DMS53 (cell line): ENCODE measurements at regions not wholly inside any gene's neighbourhood (a gene's known extent, or its start where the extent isn't known, plus 50 kb on each side); places are given as distances from the start of the nearest gene placed in this dataset.
"Not testable (repeated sequence)": the region's sequence is repeated elsewhere in the genome, so short reads cannot be mapped to it uniquely, and the experiment has no call there.

Experiments used
- DNase-seq: peaks from one replicate; lab custom pipeline; 2025; lab: John Stamatoyannopoulos, UW

DNA sequence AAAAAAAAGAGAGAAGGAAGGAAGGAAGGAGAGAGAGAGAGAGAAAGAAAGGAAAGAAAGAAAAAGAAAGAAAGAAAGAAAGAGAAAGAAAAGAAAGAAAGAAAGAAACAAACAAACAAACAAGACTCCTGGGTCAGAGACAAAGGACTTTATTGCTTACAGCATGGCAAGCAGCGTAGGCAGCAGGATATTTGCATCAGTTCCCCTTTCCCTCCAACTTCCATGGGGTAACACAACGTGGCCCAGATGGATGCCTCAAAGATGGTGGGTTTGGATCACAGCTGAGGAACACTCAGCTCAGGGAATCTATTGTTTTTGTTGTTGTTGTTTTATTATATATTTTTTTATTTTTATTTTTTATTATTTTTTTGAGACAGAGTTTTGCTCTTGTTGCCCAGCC is 128.5 kb upstream of the VKORC1L1 start:
- DNase-seq: no peak

- peak; percentile 48 for DNase-seq
Measured at GRCh38 chr7:65746398-65746669, 126.5 kb upstream of the VKORC1L1 start.

DNA sequence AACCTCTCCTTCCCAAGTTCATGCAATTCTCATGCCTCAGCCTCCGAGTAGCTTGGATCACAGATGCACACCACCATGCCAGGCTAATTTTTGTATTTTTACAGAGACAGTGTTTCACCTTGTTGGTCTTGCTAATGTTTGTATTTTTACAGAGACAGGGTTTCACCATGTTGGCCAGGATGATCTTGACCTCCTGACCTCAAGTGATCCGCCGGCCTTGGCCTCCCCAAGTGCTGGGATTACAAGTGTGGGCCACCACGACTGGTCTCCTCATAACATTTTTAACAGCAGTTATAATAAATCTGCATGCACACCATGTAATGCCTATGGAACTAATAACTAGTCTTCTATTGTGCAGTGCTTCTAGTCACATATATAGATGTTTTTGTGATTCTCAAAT is 123.8 kb upstream of the VKORC1L1 start:
- DNase-seq: no peak

GRCh38 chr7:65749518-65749917 is 123.4 kb upstream of the VKORC1L1 start:
- DNase-seq: no peak

DNA sequence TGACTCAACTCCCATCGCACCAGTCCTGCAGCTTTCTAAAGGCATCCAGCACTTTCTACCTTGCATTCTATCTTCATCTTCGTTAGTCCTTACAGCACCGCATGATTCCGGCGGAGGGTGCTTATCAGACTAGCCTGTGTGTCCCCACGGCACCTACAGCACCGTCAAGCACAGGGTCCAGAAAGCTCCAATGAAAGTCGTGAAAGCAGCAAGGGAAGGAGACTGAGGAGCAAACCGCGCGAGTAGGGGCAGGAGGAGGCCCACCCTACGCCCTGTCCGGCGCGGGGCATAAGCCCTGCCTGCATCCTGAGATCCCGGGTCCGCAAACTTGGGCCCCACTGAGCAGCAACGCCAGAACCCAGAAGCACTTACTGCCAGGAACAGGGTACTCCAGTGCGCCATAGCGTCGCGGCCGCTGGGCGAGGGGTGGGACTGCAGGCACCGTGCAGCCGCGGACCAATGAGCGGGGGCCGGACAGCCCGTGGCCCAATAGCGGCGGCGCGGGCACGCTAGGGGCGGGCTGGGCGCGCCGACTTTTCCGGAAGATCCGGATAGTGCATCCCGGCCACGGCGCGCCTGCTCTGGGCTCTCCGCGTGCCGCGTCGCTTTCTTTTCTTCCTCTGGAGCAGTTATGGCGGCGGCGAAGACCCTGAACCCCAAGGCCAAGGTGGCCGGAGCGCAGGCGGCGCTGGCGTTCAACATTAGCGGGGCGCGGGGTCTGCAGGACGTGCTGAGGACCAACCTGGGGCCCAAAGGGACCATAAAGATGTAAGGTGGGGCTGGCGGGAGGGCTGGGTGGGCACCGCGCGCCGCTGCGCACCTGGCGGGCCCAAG is 122.1 kb upstream of the VKORC1L1 start:
- peak; percentile 98 for DNase-seq

DNA sequence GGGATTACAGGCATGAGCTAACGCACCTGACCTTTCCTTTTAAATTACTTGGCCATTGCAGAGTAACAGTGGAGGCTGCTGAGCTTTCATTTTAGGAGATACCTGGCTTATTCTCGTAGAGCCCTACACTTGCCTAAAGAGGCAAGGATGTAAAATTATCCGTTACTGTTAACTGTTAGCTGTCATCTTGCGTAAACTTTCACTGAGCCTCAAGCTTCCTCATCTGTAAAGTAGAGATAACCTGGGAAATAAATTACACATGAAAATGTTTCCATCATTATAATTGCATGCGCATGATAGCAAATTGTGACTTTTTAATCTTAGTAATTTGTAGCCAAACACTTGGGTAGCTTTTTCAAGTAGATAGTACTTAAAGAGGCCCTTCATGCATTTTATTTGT is 118.8 kb upstream of the VKORC1L1 start:
- not testable (repeated sequence) for DNase-seq

DNA sequence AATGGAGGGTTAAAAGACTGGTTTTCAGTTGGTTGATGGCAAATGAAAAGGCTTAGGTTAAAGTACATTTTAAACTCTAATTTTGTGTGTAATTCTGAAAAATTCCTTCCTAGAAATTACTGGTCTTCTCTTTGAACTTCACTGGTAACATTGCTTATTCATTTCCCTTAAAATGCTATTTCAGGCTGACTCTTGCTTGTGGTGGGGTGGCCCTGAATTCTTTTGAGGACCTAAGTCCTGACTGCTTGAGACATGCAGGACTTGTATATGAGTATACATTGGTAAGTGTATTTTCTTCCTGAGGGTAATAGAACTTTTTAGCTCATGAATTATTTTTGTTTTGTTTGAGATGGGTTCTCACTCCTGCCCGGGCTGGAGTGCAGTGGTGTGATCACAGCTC is 113.9 kb upstream of the VKORC1L1 start:
- not testable (repeated sequence) for DNase-seq

DNA sequence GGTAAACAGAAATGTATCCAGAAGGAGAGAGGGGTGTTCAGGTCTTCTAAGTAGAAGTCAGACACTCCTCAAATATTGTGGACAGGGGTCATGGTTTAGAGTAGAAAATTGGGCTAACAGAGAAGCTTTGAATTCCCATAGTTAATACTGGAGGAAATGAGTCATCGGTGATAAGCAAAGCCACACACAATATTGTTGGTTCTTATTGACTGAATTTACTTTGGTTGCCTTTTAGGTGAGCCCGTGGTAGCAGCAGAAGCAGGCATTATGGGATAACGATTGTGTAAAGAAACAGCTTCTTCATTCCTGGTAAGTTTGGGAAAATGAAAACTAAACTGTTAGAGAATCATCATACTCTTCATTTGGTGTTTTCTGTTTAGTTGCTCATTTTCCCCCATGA is 110.2 kb upstream of the VKORC1L1 start:
- DNase-seq: peak; percentile 50

- peak; percentile 27 for DNase-seq
Measured at GRCh38 chr7:65763114-65763513, 109.8 kb upstream of the VKORC1L1 start.

DNA sequence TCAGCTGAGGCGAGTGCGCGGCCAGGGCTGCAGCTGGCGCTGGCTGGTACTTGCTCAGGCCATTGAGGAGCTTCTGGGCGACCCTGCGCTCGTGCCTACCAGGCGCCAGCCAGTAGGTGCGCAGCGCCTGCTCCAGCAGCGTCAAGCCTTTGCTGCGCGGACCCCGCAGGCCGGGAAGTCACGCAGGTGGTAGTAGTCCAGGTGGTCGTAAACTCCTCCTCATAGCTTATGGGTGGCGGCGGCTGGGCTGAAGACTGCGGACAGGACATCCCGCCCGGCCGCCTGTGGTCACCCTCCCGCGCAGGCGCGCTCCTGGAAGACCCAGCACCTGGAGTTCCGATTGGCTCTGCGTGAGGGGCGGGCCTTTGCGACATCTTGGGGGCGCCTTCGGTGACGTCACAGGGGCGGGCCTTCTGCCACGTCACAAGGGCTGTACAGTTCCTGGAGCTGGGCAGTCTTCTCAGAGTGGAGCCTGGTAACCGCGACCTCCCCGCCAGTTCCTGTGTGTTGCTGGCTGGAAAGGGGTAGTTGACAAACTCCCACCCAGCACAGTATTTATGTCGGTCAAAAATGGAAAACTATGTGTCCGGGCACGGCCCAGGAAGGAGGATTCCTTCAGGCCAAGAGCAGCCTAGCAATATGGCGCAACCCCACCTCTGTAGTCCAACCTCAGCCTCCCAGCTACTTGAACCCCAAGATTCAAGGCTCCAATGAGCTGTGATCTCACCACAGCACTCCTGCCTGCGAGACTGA is 102.2 kb upstream of the VKORC1L1 start:
- DNase-seq: peak; percentile 93

- DNase-seq: peak; percentile 73
Measured at GRCh38 chr7:65771226-65771569, 101.7 kb upstream of the VKORC1L1 start.

- DNase-seq: not testable (repeated sequence)
Measured at GRCh38 chr7:65776677-65777076, 96.2 kb upstream of the VKORC1L1 start.

DNA sequence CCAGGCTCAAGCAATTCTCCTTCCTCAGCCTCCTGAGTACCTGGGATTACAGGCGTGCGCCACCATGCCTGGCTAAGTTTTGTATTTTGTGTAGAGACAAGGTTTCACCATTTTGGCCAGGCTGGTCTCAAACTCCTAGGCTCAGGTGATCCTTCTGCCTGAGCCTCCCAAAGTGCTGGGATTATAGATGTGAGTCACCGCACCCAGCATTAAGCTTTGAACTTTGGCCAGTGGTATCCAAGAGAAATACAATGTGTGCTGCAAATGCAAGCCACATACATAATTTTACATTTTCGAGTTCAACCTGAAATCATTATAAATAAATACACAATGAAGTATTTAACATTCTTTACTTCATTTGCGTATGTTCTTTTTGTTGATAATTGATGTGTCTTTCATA is 82.9 kb upstream of the VKORC1L1 start:
- not testable (repeated sequence) for DNase-seq

GRCh38 chr7:65791788-65792187 is 81.1 kb upstream of the VKORC1L1 start:
- DNase-seq: not testable (repeated sequence)

GRCh38 chr7:65792726-65793125 is 80.1 kb upstream of the VKORC1L1 start:
- DNase-seq: not testable (repeated sequence)

- not testable (repeated sequence) for DNase-seq
Measured at GRCh38 chr7:65794671-65795391, 78.0 kb upstream of the VKORC1L1 start.

GRCh38 chr7:65795392-65795716 is 77.5 kb upstream of the VKORC1L1 start:
- not testable (repeated sequence) for DNase-seq

- DNase-seq: no peak
Measured at GRCh38 chr7:65796205-65796604, 76.7 kb upstream of the VKORC1L1 start.

- not testable (repeated sequence) for DNase-seq
Measured at GRCh38 chr7:65797086-65797485, 75.8 kb upstream of the VKORC1L1 start.

DNA sequence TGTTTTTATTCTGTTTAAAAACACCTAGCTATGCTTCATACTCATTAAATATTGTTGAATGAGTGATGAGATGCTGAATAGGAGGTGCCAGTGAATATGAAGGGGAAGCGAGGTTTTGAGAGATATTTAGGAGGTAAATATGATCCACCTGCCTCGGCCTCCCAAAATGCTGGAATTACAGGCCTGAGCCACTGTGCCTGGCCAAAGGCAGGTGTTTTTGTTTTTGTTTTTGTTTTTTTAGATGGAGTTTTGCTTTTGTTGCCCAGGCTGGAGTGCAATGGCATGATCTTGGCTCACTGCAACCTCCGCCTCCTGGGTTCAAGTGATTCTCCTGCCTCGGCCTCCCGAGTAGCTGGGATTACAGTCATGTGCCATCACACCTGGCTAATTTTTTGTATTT is 75.3 kb upstream of the VKORC1L1 start:
- not testable (repeated sequence) for DNase-seq

- DNase-seq: peak; percentile 51
Measured at GRCh38 chr7:65798111-65799075, 74.5 kb upstream of the VKORC1L1 start.

GRCh38 chr7:65800191-65800590 is 72.7 kb upstream of the VKORC1L1 start:
- DNase-seq: not testable (repeated sequence)
